Heart left ventricle (tissue), 13 donors: ENCODE measurements at regions not wholly inside any gene's neighbourhood (a gene's known extent, or its start where the extent isn't known, plus 50 kb on each side); places are given as distances from the start of the nearest gene placed in this dataset.

Source experiments
- POLR2A ChIP-seq, 2 donors: fragments of 450-650 bp; IDR thresholded peaks; one replicate each; pipeline ENCODE4 v1.6.1; 2017; ENCODE audit warnings: antibody characterized with exemption in 2 of 2, mild to moderate bottlenecking in 2 of 2, moderate library complexity in 2 of 2
- TF ChIP-seq, protein P1 (sequence below), 12 donors: fragments of 200-600 bp; sonication (generic) in 4 of 12; IDR thresholded peaks; one replicate each; pipeline versions ENCODE4 v1.5.0 to v1.8.0; 2018 to 2022; ENCODE audit warnings: antibody characterized with exemption in 12 of 12, mild to moderate bottlenecking in 5 of 12
- donor health status: ischemic (EF 13 %, LVEDD 7.1; RV severe dilation, severe dysfunction).
- donor health status: DM: no; HTN: yes; CAD: no.
- donor health status: DM: no; HTN: no; CAD: no.
- donor health status: ischemic (EF 25% LVEDD 6.9; RV normal size, moderate dysfunction).
- donor health status: ischemic (EF 25% LVEDD 5.7; RV mildly dilated, moderate dysfunction).
- donor health status: ischemic (EF 35%, LVEDD 5.7; RV mildly dilated, moderate dysfunction).
- donor health status: nonischemic (EF 11% LVEDD 7.7; RV severe dilation, severe dysfunction).
- donor health status: DM: yes; HTN: yes; CAD: no.
- donor health status: PGD.
- donor health status: ischemic (EF 29% LVEDD 5.4; RV normal size, mild dysfunction).
- donor health status: nonischemic (EF 23%, LVEDD 6.1; RV moderate dilation, normal function).

DNA sequence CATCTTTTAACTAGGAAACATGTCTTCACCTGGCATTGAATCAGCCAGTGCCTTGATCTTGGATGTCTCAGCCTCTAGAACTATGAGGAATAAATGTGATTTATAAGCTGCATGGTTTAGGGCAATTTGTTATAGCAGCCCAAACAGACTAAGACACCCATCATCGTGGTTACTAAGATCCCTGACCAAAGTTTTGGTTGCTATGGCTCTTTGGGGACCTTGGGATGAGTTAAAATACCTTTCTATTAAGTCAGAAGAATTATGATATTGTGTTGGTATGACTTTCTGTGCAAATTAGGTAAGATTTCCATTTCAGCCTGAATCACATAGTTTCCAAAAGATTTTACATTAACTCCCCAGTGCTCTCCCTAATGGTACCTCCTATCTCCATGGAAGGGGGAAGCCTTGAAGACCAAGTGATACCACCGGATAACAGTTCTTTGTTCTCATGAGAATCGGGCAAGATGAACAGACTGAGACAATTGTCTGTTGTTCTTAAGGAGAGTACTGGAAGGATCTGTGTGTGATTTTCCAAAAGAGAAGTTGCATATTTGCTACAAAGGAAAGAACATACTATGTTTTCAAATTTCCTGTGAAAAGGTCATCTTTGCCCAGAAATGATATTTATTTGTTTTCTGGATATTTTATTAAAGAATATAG lies 60.4 kb upstream of the UBASH3B start:
- TF ChIP-seq, protein P1, sequence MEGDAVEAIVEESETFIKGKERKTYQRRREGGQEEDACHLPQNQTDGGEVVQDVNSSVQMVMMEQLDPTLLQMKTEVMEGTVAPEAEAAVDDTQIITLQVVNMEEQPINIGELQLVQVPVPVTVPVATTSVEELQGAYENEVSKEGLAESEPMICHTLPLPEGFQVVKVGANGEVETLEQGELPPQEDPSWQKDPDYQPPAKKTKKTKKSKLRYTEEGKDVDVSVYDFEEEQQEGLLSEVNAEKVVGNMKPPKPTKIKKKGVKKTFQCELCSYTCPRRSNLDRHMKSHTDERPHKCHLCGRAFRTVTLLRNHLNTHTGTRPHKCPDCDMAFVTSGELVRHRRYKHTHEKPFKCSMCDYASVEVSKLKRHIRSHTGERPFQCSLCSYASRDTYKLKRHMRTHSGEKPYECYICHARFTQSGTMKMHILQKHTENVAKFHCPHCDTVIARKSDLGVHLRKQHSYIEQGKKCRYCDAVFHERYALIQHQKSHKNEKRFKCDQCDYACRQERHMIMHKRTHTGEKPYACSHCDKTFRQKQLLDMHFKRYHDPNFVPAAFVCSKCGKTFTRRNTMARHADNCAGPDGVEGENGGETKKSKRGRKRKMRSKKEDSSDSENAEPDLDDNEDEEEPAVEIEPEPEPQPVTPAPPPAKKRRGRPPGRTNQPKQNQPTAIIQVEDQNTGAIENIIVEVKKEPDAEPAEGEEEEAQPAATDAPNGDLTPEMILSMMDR (IDR thresholded peaks at IDR 0.05) = no peak
- no peak for TF ChIP-seq POLR2A (IDR thresholded peaks at IDR 0.05)
